ENCODE measurements at regions not wholly inside any gene's neighbourhood (a gene's known extent, or its start where the extent isn't known, plus 50 kb on each side); places are given as distances from the start of the nearest gene placed in this dataset.
A peak's percentile ranks its signal among the peaks of the same experiment; 100 is the strongest.

- H3F3A ChIP-seq (ENCODE audit: insufficient read depth, low read length, poor library complexity, severe bottlenecking) = peaks cover 11% of the 10 kb centered on the region
- H3K36me3 ChIP-seq (ENCODE audit: insufficient read depth, low read length) = no peaks in the 10 kb centered on the region
- no peak overlapping the region for H2AFZ ChIP-seq (ENCODE audit: low read depth, low read length)
- H3K27ac ChIP-seq (ENCODE audit: low read length) = peak overlapping the region; percentile 98
- no peaks in the 10 kb centered on the region for H3K79me2 ChIP-seq (replicated peaks; ENCODE audit: insufficient read depth, low read length)
- H3K9ac ChIP-seq (ENCODE audit: low read length) = peak overlapping the region; percentile 65
- TF ChIP-seq SMC3 (conservative IDR thresholded peaks at IDR 0.05; ENCODE audit: poor library complexity) = no peak
- TF ChIP-seq EP300 (conservative IDR thresholded peaks at IDR 0.05; ENCODE audit: poor library complexity, severe bottlenecking) = no peak
- TF ChIP-seq, protein P1, sequence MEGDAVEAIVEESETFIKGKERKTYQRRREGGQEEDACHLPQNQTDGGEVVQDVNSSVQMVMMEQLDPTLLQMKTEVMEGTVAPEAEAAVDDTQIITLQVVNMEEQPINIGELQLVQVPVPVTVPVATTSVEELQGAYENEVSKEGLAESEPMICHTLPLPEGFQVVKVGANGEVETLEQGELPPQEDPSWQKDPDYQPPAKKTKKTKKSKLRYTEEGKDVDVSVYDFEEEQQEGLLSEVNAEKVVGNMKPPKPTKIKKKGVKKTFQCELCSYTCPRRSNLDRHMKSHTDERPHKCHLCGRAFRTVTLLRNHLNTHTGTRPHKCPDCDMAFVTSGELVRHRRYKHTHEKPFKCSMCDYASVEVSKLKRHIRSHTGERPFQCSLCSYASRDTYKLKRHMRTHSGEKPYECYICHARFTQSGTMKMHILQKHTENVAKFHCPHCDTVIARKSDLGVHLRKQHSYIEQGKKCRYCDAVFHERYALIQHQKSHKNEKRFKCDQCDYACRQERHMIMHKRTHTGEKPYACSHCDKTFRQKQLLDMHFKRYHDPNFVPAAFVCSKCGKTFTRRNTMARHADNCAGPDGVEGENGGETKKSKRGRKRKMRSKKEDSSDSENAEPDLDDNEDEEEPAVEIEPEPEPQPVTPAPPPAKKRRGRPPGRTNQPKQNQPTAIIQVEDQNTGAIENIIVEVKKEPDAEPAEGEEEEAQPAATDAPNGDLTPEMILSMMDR (IDR thresholded peaks at IDR 0.05; ENCODE audit: poor library complexity, severe bottlenecking) = no peak
- no peak for TF ChIP-seq TAF1 (IDR thresholded peaks at IDR 0.05; ENCODE audit: low read depth)
- no peak for TF ChIP-seq RAD21 (conservative IDR thresholded peaks at IDR 0.05)
- TF ChIP-seq MXI1 (conservative IDR thresholded peaks at IDR 0.05; ENCODE audit: poor library complexity, severe bottlenecking) = no peak
- no peak for TF ChIP-seq POLR2AphosphoS5 (IDR thresholded peaks at IDR 0.05)
- no peak for TF ChIP-seq EZH2 (IDR thresholded peaks at IDR 0.05; ENCODE audit: borderline replicate concordance, insufficient read depth, low read length, poor library complexity, severe bottlenecking)
- TF ChIP-seq, protein P2, sequence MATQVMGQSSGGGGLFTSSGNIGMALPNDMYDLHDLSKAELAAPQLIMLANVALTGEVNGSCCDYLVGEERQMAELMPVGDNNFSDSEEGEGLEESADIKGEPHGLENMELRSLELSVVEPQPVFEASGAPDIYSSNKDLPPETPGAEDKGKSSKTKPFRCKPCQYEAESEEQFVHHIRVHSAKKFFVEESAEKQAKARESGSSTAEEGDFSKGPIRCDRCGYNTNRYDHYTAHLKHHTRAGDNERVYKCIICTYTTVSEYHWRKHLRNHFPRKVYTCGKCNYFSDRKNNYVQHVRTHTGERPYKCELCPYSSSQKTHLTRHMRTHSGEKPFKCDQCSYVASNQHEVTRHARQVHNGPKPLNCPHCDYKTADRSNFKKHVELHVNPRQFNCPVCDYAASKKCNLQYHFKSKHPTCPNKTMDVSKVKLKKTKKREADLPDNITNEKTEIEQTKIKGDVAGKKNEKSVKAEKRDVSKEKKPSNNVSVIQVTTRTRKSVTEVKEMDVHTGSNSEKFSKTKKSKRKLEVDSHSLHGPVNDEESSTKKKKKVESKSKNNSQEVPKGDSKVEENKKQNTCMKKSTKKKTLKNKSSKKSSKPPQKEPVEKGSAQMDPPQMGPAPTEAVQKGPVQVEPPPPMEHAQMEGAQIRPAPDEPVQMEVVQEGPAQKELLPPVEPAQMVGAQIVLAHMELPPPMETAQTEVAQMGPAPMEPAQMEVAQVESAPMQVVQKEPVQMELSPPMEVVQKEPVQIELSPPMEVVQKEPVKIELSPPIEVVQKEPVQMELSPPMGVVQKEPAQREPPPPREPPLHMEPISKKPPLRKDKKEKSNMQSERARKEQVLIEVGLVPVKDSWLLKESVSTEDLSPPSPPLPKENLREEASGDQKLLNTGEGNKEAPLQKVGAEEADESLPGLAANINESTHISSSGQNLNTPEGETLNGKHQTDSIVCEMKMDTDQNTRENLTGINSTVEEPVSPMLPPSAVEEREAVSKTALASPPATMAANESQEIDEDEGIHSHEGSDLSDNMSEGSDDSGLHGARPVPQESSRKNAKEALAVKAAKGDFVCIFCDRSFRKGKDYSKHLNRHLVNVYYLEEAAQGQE (IDR thresholded peaks at IDR 0.05; ENCODE audit: borderline replicate concordance) = no peak
- H3K4me3 ChIP-seq (ENCODE audit: low read length) = no peak overlapping the region
- no peaks in the 10 kb centered on the region for H3K9me2 ChIP-seq (ENCODE audit: insufficient read depth, low read length)
- H3K4me2 ChIP-seq (ENCODE audit: low read length) = no peak overlapping the region
- no peaks in the 10 kb centered on the region for H3K9me3 ChIP-seq (ENCODE audit: low read length)
- no peaks in the 10 kb centered on the region for H4K20me1 ChIP-seq (ENCODE audit: insufficient read depth)
- H3K27me3 ChIP-seq (ENCODE audit: insufficient read depth, low read depth, low read length) = no peaks in the 10 kb centered on the region
Observed at GRCh38 chr7:32219416-32219815, 149.2 kb upstream of the PDE1C start.

DNA sequence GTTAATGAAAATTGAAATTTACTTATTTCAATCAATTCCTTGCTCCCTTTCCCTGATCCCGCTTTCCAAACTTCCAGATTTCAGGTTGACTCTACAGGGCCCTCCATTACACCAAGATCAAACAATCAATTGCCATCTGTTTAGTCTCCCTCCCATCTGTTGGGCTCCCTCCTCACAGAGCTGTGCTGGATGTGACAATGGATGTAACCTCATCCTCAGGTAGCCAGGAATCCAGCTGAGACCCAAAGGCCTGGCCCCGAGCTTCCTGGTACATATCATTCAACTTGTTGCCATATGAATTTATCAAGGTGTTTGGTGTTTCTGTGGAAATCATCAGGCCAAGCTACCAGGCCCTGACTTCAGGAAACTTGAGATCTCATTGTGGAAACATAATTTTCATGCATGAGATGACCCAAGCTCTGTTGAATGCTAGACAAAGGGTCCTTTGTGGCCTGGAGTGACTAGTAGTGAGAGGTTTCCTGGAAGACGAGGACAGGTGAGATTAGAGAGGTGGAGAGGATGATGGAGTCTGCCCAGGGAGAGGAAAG, 148.6 kb upstream of the PDE1C start:
- H3K27me3 ChIP-seq (ENCODE audit: insufficient read depth, low read depth, low read length) = no peaks in the 10 kb centered on the region

More for the DNA sequence above, 148.6 kb upstream of the PDE1C start:
- TF ChIP-seq EZH2 (IDR thresholded peaks at IDR 0.05; ENCODE audit: borderline replicate concordance, insufficient read depth, low read length, poor library complexity, severe bottlenecking) = no peak
- TF ChIP-seq, protein P1 (IDR thresholded peaks at IDR 0.05; ENCODE audit: poor library complexity, severe bottlenecking) = no peak
- no peaks in the 10 kb centered on the region for H3K79me2 ChIP-seq (replicated peaks; ENCODE audit: insufficient read depth, low read length)
- H3K9ac ChIP-seq (ENCODE audit: low read length) = peak overlapping the region; percentile 65
- H3K4me2 ChIP-seq (ENCODE audit: low read length) = no peak overlapping the region
- H3K4me3 ChIP-seq (ENCODE audit: low read length) = no peak overlapping the region
- H3K9me3 ChIP-seq (ENCODE audit: low read length) = no peaks in the 10 kb centered on the region
- H3K9me2 ChIP-seq (ENCODE audit: insufficient read depth, low read length) = no peaks in the 10 kb centered on the region
- no peaks in the 10 kb centered on the region for H3K36me3 ChIP-seq (ENCODE audit: insufficient read depth, low read length)
- peaks cover 11% of the 10 kb centered on the region for H3F3A ChIP-seq (ENCODE audit: insufficient read depth, low read length, poor library complexity, severe bottlenecking)
- no peak overlapping the region for H2AFZ ChIP-seq (ENCODE audit: low read depth, low read length)
- peak overlapping the region; percentile 98 for H3K27ac ChIP-seq (ENCODE audit: low read length)
- no peaks in the 10 kb centered on the region for H4K20me1 ChIP-seq (ENCODE audit: insufficient read depth)

All from neural cell (in vitro differentiated cells).